A549 (cell line): ENCODE measurements at regions not wholly inside any gene's neighbourhood (a gene's known extent, or its start where the extent isn't known, plus 50 kb on each side); places are given as distances from the start of the nearest gene placed in this dataset.

Experiments used
- ATAC-seq, 2 experiments: fragments of 200-7000 bp in 1 of 2; fragments of >200 bp in 1 of 2; cut with Nextera tagmentation in 1 of 2; cut with Tn5 transposase in 1 of 2; 3 replicates each; pipeline versions ENCODE4 v1.8.0 to v1.9.1; 2018 to 2020; ENCODE audit warnings: mild to moderate bottlenecking in 1 of 2, moderate library complexity in 1 of 2
- CTCF ChIA-PET: fragments of 300-600 bp; sonication (Branson Sonifier 250); formaldehyde crosslinking; extraction: SDS; loops from one replicate; lab custom pipeline; 2021; ENCODE audit warnings: antibody characterized with exemption, inconsistent platforms; lab: Yijun Ruan, JAX
- POLR2A ChIA-PET: fragments of 350-600 bp; formaldehyde crosslinking; extraction: SDS; loops from one replicate; lab custom pipeline; 2021; ENCODE audit warnings: antibody characterized with exemption, inconsistent platforms; lab: Yijun Ruan, JAX
- DNase-seq, 2 experiments: peaks; one replicate each; pipeline versions ENCODE4 v3.0.0 to v3.0.0-alpha.2; 2011 to 2016; ENCODE audit warnings: low read depth in 1 of 2, low spot score in 1 of 2
- FAIRE-seq: peaks from 2 replicates; lab custom pipeline; 2011; peaks lifted over from hg19 to GRCh38; lab: Jason Lieb, UNC
- H3K27ac ChIP-seq, 2 experiments: fragments of >200 bp; sonication (Bioruptor Twin); formaldehyde crosslinking; 3 replicates each; pipeline ENCODE4 v1.5.1; 2016 to 2017
- H3K4me1 ChIP-seq: fragments of >200 bp; sonication (Bioruptor Twin); formaldehyde crosslinking; 3 replicates; pipeline ENCODE4 v1.6.1; 2016
- H3K4me2 ChIP-seq: fragments of >200 bp; sonication (Bioruptor Twin); formaldehyde crosslinking; 3 replicates; pipeline ENCODE4 v1.6.1; 2016
- H3K4me3 ChIP-seq: fragments of >200 bp; sonication (Bioruptor Twin); formaldehyde crosslinking; 3 replicates; pipeline ENCODE4 v1.5.1; 2016
- H3K9me3 ChIP-seq: fragments of >200 bp; sonication (Bioruptor Twin); formaldehyde crosslinking; 3 replicates; pipeline ENCODE4 v1.6.1; 2016
- CBX8 ChIP-seq: fragments of 200-600 bp; sonication (generic); IDR thresholded peaks from 2 replicates; pipeline ENCODE4 v1.6.1; 2016
- CHD4 ChIP-seq: fragments of 200-600 bp; sonication (generic); IDR thresholded peaks from 2 replicates; pipeline ENCODE4 v1.6.1; 2016; ENCODE audit warnings: antibody characterized with exemption, mild to moderate bottlenecking, borderline replicate concordance
- CTCF ChIP-seq: fragments of >200 bp; sonication (Bioruptor Twin); formaldehyde crosslinking; IDR thresholded peaks from 3 replicates; pipeline ENCODE4 v1.5.1; 2016
- EHF ChIP-seq: fragments of 250-450 bp; sonication (Bioruptor Pico); IDR thresholded peaks from 2 replicates; pipeline ENCODE4 v1.5.0; 2020; ENCODE audit warnings: mild to moderate bottlenecking
- EHMT2 ChIP-seq: fragments of 200-600 bp; sonication (generic); IDR thresholded peaks from 2 replicates; pipeline ENCODE4 v1.6.1; 2016; ENCODE audit warnings: antibody characterized with exemption, low read depth, mild to moderate bottlenecking, moderate library complexity
- ESRRA ChIP-seq: fragments of 150-350 bp; IDR thresholded peaks from 2 replicates; pipeline ENCODE4 v1.6.1; 2014; ENCODE audit warnings: mild to moderate bottlenecking, low read length, borderline replicate concordance
- FOSB ChIP-seq: fragments of 250-450 bp; sonication (Bioruptor Pico); IDR thresholded peaks from 2 replicates; pipeline ENCODE4 v1.5.0; 2020; ENCODE audit warnings: mild to moderate bottlenecking, moderate library complexity
- FOSL2 ChIP-seq, 2 experiments: fragments of 450-650 bp in 1 of 2; fragments of >200 bp in 1 of 2; sonication (Bioruptor Twin) in 1 of 2; formaldehyde crosslinking; IDR thresholded peaks; 2 replicates each; pipeline versions ENCODE4 v1.5.0 to v1.6.1; 2016 to 2020; ENCODE audit warnings: mild to moderate bottlenecking in 1 of 2, moderate library complexity in 1 of 2
- FOXS1 ChIP-seq: fragments of 250-450 bp; sonication (Bioruptor Pico); IDR thresholded peaks from 2 replicates; pipeline ENCODE4 v1.5.0; 2020; ENCODE audit warnings: mild to moderate bottlenecking, moderate library complexity
- HDAC2 ChIP-seq: fragments of 200-600 bp; sonication (generic); IDR thresholded peaks from 2 replicates; pipeline ENCODE4 v1.6.1; 2016
- HES2 ChIP-seq: fragments of >200 bp; sonication (Bioruptor Twin); formaldehyde crosslinking; IDR thresholded peaks from 2 replicates; pipeline ENCODE4 v1.6.1; 2016
- HMGXB4 ChIP-seq: fragments of 250-450 bp; sonication (Bioruptor Pico); IDR thresholded peaks from 2 replicates; pipeline ENCODE4 v1.5.0; 2021; ENCODE audit warnings: mild to moderate bottlenecking, moderate library complexity, borderline replicate concordance
- HOXA7 ChIP-seq: fragments of 250-450 bp; sonication (Bioruptor Pico); IDR thresholded peaks from 2 replicates; pipeline ENCODE4 v1.5.0; 2020; ENCODE audit warnings: mild to moderate bottlenecking, moderate library complexity
- JUN ChIP-seq, 2 experiments: fragments of >200 bp; sonication (Bioruptor Twin); formaldehyde crosslinking; IDR thresholded peaks; 2 replicates in 1 of 2; 3 replicates in 1 of 2; pipeline ENCODE4 v1.6.1; 2016 to 2017
- JUNB ChIP-seq: fragments of >200 bp; sonication (Bioruptor Twin); formaldehyde crosslinking; IDR thresholded peaks from 2 replicates; pipeline ENCODE4 v1.6.1; 2016
- KDM1A ChIP-seq: fragments of 200-600 bp; sonication (generic); IDR thresholded peaks from 2 replicates; pipeline ENCODE4 v1.6.1; 2016; ENCODE audit warnings: low read depth, mild to moderate bottlenecking
- MAX ChIP-seq: IDR thresholded peaks from 2 replicates; pipeline ENCODE4 v1.6.1; 2012
- MAZ ChIP-seq: fragments of 150-350 bp; IDR thresholded peaks from 2 replicates; pipeline ENCODE4 v1.6.1; 2014; ENCODE audit warnings: antibody characterized with exemption, low read depth, low read length, borderline replicate concordance
- MYC ChIP-seq: IDR thresholded peaks from 2 replicates; pipeline ENCODE4 v1.6.1; 2012; ENCODE audit warnings: mild to moderate bottlenecking, inconsistent platforms, low read length, improper control_type of control experiment, borderline replicate concordance
- NFE2L2 ChIP-seq: fragments of 150-350 bp; conservative IDR thresholded peaks from 2 replicates; pipeline ENCODE4 v1.6.1; 2014; ENCODE audit warnings: low read length
- NPAS2 ChIP-seq: fragments of 250-450 bp; sonication (Bioruptor Pico); IDR thresholded peaks from 2 replicates; pipeline ENCODE4 v1.8.0; 2022; ENCODE audit warnings: mild to moderate bottlenecking, moderate library complexity, borderline replicate concordance
- NR3C1 ChIP-seq: fragments of >200 bp; sonication (Bioruptor Twin); formaldehyde crosslinking; IDR thresholded peaks from 3 replicates; pipeline ENCODE4 v1.6.1; 2017
- PBX3 ChIP-seq: IDR thresholded peaks from 2 replicates; pipeline ENCODE4 v1.6.1; 2012
- PHF8 ChIP-seq: fragments of 200-600 bp; sonication (generic); IDR thresholded peaks from 2 replicates; pipeline ENCODE4 v1.6.1; 2016; ENCODE audit warnings: low read depth, mild to moderate bottlenecking, antibody characterized with exemption, moderate library complexity, borderline replicate concordance
- POLR2A ChIP-seq: IDR thresholded peaks from 2 replicates; pipeline ENCODE4 v1.6.1; 2012; ENCODE audit warnings: mild to moderate bottlenecking, low read length
- RAD21 ChIP-seq, 2 experiments: fragments of >200 bp in 1 of 2; sonication (Bioruptor Twin) in 1 of 2; formaldehyde crosslinking in 1 of 2; IDR thresholded peaks in 1 of 2; conservative IDR thresholded peaks in 1 of 2; 2 replicates in 1 of 2; 3 replicates in 1 of 2; pipeline ENCODE4 v1.6.1; 2012 to 2018; ENCODE audit warnings: inconsistent platforms in 1 of 2
- RCOR1 ChIP-seq: fragments of 150-350 bp; IDR thresholded peaks from 2 replicates; pipeline ENCODE4 v1.6.1; 2014; ENCODE audit warnings: antibody characterized with exemption, low read length, low read depth
- REST ChIP-seq: fragments of 200-600 bp; sonication (generic); IDR thresholded peaks from 2 replicates; pipeline ENCODE4 v1.6.1; 2016; ENCODE audit warnings: antibody characterized with exemption, mild to moderate bottlenecking, moderate library complexity
- SMC3 ChIP-seq: fragments of >200 bp; sonication (Bioruptor Twin); formaldehyde crosslinking; IDR thresholded peaks from 3 replicates; pipeline ENCODE4 v1.6.1; 2018; ENCODE audit warnings: inconsistent platforms
- SREBF2 ChIP-seq: fragments of 450-650 bp; IDR thresholded peaks from 2 replicates; pipeline ENCODE4 v1.6.1; 2014; ENCODE audit warnings: mild to moderate bottlenecking, moderate library complexity
- USF2 ChIP-seq: fragments of 450-650 bp; IDR thresholded peaks from 2 replicates; pipeline ENCODE4 v1.6.1; 2014; ENCODE audit warnings: antibody characterized with exemption
- WGBS: methylation state at CpG from one replicate; pipeline ENCODE4 v1.1.6; 2017; ENCODE audit errors: missing lambda C conversion rate; 5-methylcytosine and 5-hydroxymethylcytosine counted together

GRCh38 chr12:38053655-38054464 is 262.7 kb upstream of the ALG10B start:
- 48% methylated on average over 34 of the region's 34 CpGs for WGBS
- Histone ChIP-seq H3K4me1 (peaks cover 14% of the 10 kb centered on the region), H3K4me2 (peak overlapping the region; percentile 64), H3K4me3 (no peak overlapping the region), H3K9me3 (no peaks in the 10 kb centered on the region; the same call in 2 of the 3 replicates), H3K27ac (peak overlapping the region; percentile 39 to 80; a peak in 4 of 6 replicates)
- DNase-seq = peak; percentile 43 to 85
- ChIA-PET POLR2A (no interaction called here), CTCF (interaction anchor here (0.9 to 2.8 kb wide), 9 partner anchors 9 to 853 kb away, joined by 3 to 14 read pairs (median 4); partner anchors contain the start of gene ALG10B)
- ATAC-seq = peak; percentile 20 to 68; a peak in 4 of 6 replicates
- no peak for FAIRE-seq
- TF ChIP-seq POLR2A (no peak), SREBF2 (no peak), USF2 (no peak), NR3C1 (no peak), FOSB (CRISPR knock-in tag) (no peak), CTCF (peak; percentile 73), FOXS1 (no peak), RAD21 (conservative IDR thresholded peaks at IDR 0.05 in 1 of 2, IDR thresholded peaks at IDR 0.05 in 1 of 2) (peak; percentile 94 to 99), JUNB (no peak), PBX3 (no peak), HDAC2 (no peak), EHMT2 (no peak), KDM1A (no peak), CBX8 (no peak), CHD4 (no peak), PHF8 (no peak), NFE2L2 (no peak), SMC3 (peak; percentile 88), MAZ (no peak), JUN (IDR thresholded peaks at IDR 0.05) (no peak), NPAS2 (CRISPR knock-in tag) (no peak), HOXA7 (no peak), MAX (0 out of 2 replicates have a peak, but pooled peaks have one; percentile 12), HMGXB4 (CRISPR knock-in tag) (no peak), MYC (no peak), EHF (CRISPR knock-in tag) (no peak), FOSL2 (IDR thresholded peaks at IDR 0.05) (no peak), FOSL2 (CRISPR knock-in tag; IDR thresholded peaks at IDR 0.05) (no peak), RCOR1 (no peak), HES2 (no peak), REST (no peak), ESRRA (no peak)
